ENCODE measurements at regions not wholly inside any gene's neighbourhood (a gene's known extent, or its start where the extent isn't known, plus 50 kb on each side); places are given as distances from the start of the nearest gene placed in this dataset.

GRCh38 chr4:98780926-98781325 lies 122.5 kb upstream of the TSPAN5 start:
- TF ChIP-seq CTCF (IDR thresholded peaks at IDR 0.05), result no peak
- Mint-ChIP-seq H3K4me1 (ENCODE audit: low read depth) (no peaks in the 10 kb centered on the region), H3K36me3 (ENCODE audit: low read depth) (no peaks in the 10 kb centered on the region), H3K4me3 (no peak overlapping the region), H3K9me3 (no peaks in the 10 kb centered on the region), H3K27me3 (no peaks in the 10 kb centered on the region), H3K27ac (no peak overlapping the region)
- no peak overlapping the region for H3K27ac ChIP-seq (ENCODE audit: low read depth in 1 of 2, low read length in 2 of 2)
- no peak overlapping the region for H3K4me3 ChIP-seq (ENCODE audit: low read length)
- ATAC-seq (ENCODE audit: poor library complexity), result no peak
- ChIA-PET POLR2A (no interaction called here), CTCF (no interaction called here)
- intact Hi-C loops (cut with DNase I, micrococcal nuclease), result no loop called here
- DNase-seq, result no peak
- no peaks in the 10 kb centered on the region for H3K9me3 ChIP-seq (ENCODE audit: control insufficient read depth in 1 of 2, insufficient read depth in 1 of 2, low read length in 2 of 2)
- H3K36me3 ChIP-seq (ENCODE audit: insufficient read depth, low read length), result no peaks in the 10 kb centered on the region
- H3K4me1 ChIP-seq (ENCODE audit: insufficient read depth, low read length), result no peaks in the 10 kb centered on the region
- H3K27me3 ChIP-seq (ENCODE audit: control insufficient read depth in 1 of 2, insufficient read depth in 2 of 2, low read length in 2 of 2), result no peaks in the 10 kb centered on the region

GRCh38 chr4:98779088-98779487 lies 120.7 kb upstream of the TSPAN5 start:
- POLR2A ChIA-PET, result no interaction called here
- Mint-ChIP-seq H3K4me3 (no peak overlapping the region), H3K9me3 (peaks cover 2% of the 10 kb centered on the region), H3K27me3 (no peaks in the 10 kb centered on the region), H3K4me1 (ENCODE audit: low read depth) (no peaks in the 10 kb centered on the region), H3K36me3 (ENCODE audit: low read depth) (no peaks in the 10 kb centered on the region), H3K27ac (no peak overlapping the region)
- no peak for TF ChIP-seq CTCF (IDR thresholded peaks at IDR 0.05)
- intact Hi-C loops (cut with DNase I, micrococcal nuclease), result no loop called here
- no peak for ATAC-seq (ENCODE audit: poor library complexity)
- no peaks in the 10 kb centered on the region for H3K36me3 ChIP-seq (ENCODE audit: insufficient read depth, low read length)
- H3K9me3 ChIP-seq (ENCODE audit: control insufficient read depth in 1 of 2, insufficient read depth in 1 of 2, low read length in 2 of 2), result peaks cover 0 to 7% of the 10 kb centered on the region in 2 experiments
- no peak for DNase-seq
- CTCF ChIA-PET, result no interaction called here
- H3K27ac ChIP-seq (ENCODE audit: low read depth in 1 of 2, low read length in 2 of 2), result no peak overlapping the region
- H3K27me3 ChIP-seq (ENCODE audit: control insufficient read depth in 1 of 2, insufficient read depth in 2 of 2, low read length in 2 of 2), result no peaks in the 10 kb centered on the region
- H3K4me3 ChIP-seq (ENCODE audit: low read length), result no peak overlapping the region
- H3K4me1 ChIP-seq (ENCODE audit: insufficient read depth, low read length), result no peaks in the 10 kb centered on the region

GRCh38 chr4:98778206-98778605 lies 119.8 kb upstream of the TSPAN5 start:
- DNase-seq (no peak), ATAC-seq (ENCODE audit: poor library complexity) (no peak)
- Mint-ChIP-seq H3K4me1 (ENCODE audit: low read depth) (no peaks in the 10 kb centered on the region), H3K4me3 (no peak overlapping the region), H3K27me3 (no peaks in the 10 kb centered on the region), H3K27ac (no peak overlapping the region), H3K9me3 (peaks cover 2% of the 10 kb centered on the region), H3K36me3 (ENCODE audit: low read depth) (no peaks in the 10 kb centered on the region)
- intact Hi-C loops (cut with DNase I, micrococcal nuclease), result no loop called here
- H3K27ac ChIP-seq (ENCODE audit: low read depth in 1 of 2, low read length in 2 of 2), result no peak overlapping the region
- POLR2A ChIA-PET, result no interaction called here
- no peak for TF ChIP-seq CTCF (IDR thresholded peaks at IDR 0.05)
- H3K4me3 ChIP-seq (ENCODE audit: low read length), result no peak overlapping the region
- CTCF ChIA-PET, result no interaction called here
- peaks cover 0 to 7% of the 10 kb centered on the region in 2 experiments for H3K9me3 ChIP-seq (ENCODE audit: control insufficient read depth in 1 of 2, insufficient read depth in 1 of 2, low read length in 2 of 2)
- no peaks in the 10 kb centered on the region for H3K36me3 ChIP-seq (ENCODE audit: insufficient read depth, low read length)
- H3K4me1 ChIP-seq (ENCODE audit: insufficient read depth, low read length), result no peaks in the 10 kb centered on the region
- no peaks in the 10 kb centered on the region for H3K27me3 ChIP-seq (ENCODE audit: control insufficient read depth in 1 of 2, insufficient read depth in 2 of 2, low read length in 2 of 2)

Measured in CD4-positive, alpha-beta T cell (primary cell).